ENCODE measurements at regions not wholly inside any gene's neighbourhood (a gene's known extent, or its start where the extent isn't known, plus 50 kb on each side); places are given as distances from the start of the nearest gene placed in this dataset.

GRCh38 chr10:111999915-112000302, 183.7 kb downstream of the GPAM start:
- intact Hi-C loops (cut with DNase I; ENCODE audit: low total_unique reads), result no loop called here
- no peak for DNase-seq (ENCODE audit: low spot score in 2 of 2)
- no peak for TF ChIP-seq CTCF (IDR thresholded peaks at IDR 0.05)
- TF ChIP-seq POLR2A (IDR thresholded peaks at IDR 0.05), result no peak
- H3K4me3 ChIP-seq (ENCODE audit: low read depth, poor library complexity, severe bottlenecking), result no peak overlapping the region
- 71 to 73% methylated on average over 3 of the region's 3 CpGs for WGBS, 2 donors

GRCh38 chr10:112000466-112000865, 183.1 kb downstream of the GPAM start:
- WGBS, 2 donors, result 45 to 57% methylated on average over 2 of the region's 2 CpGs
- no peak overlapping the region for H3K4me3 ChIP-seq (ENCODE audit: low read depth, poor library complexity, severe bottlenecking)
- DNase-seq (ENCODE audit: low spot score in 2 of 2), result peak in 1 of 2 donors; percentile 46
- no peak for TF ChIP-seq CTCF (IDR thresholded peaks at IDR 0.05)
- TF ChIP-seq POLR2A (IDR thresholded peaks at IDR 0.05), result no peak
- intact Hi-C loops (cut with DNase I; ENCODE audit: low total_unique reads), result no loop called here

DNA sequence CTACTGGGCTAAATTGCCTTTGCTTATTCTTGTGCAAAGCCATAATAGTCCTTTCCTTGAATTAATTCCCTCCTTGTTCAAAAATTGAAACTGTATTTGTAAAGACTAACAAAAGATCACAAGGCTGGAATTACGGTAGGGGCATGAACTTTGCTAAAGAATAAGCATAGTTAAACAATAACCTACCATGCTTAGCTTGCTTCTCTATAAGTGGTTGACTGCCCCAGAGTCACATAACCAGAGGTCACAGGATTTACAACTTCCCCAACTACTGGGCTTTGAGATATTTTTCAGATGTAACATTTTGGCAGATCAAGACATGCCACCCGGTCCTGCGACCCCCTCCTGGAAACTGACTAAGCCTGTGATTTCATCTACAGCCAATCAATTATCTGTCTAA, 181.4 kb downstream of the GPAM start:
- no peak for DNase-seq (ENCODE audit: low spot score in 2 of 2)
- TF ChIP-seq CTCF (IDR thresholded peaks at IDR 0.05) (no peak), POLR2A (IDR thresholded peaks at IDR 0.05) (no peak)
- no peak overlapping the region for H3K4me3 ChIP-seq (ENCODE audit: low read depth, poor library complexity, severe bottlenecking)
- 52 to 57% methylated on average over 3 of the region's 3 CpGs for WGBS, 2 donors
- intact Hi-C loops (cut with DNase I; ENCODE audit: low total_unique reads), result no loop called here

DNA sequence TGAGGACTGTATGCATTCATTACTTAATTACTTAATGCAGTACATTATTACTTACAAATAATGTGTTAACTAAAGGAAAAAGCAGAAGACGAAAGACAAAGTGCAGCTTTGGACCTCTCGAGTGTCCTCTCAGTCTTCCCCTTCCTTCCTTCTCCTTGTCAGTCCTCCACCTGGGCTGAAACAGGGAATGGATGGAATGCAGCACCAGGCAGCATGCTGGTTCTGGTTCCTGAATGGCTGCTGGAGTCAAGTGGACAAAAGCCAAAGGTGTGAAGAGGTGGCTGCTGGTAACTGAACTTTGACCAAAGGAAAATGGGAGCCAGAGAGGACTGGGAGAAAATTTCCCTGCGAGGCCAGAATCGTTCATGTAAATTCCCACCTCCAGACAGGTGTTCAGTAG, 179.5 kb downstream of the GPAM start:
- WGBS, 2 donors, result 88 to 93% methylated on average over 4 of the region's 4 CpGs
- intact Hi-C loops (cut with DNase I; ENCODE audit: low total_unique reads), result no loop called here
- H3K4me3 ChIP-seq (ENCODE audit: low read depth, poor library complexity, severe bottlenecking), result no peak overlapping the region
- no peak for DNase-seq (ENCODE audit: low spot score in 2 of 2)
- TF ChIP-seq POLR2A (IDR thresholded peaks at IDR 0.05), result no peak
- no peak for TF ChIP-seq CTCF (IDR thresholded peaks at IDR 0.05)

- WGBS, 2 donors, result 59 to 60% methylated on average over 3 of the region's 3 CpGs
- intact Hi-C loops (cut with DNase I; ENCODE audit: low total_unique reads), result no loop called here
- no peak for TF ChIP-seq CTCF (IDR thresholded peaks at IDR 0.05)
- TF ChIP-seq POLR2A (IDR thresholded peaks at IDR 0.05), result no peak
- no peak for DNase-seq (ENCODE audit: low spot score in 2 of 2)
- H3K4me3 ChIP-seq (ENCODE audit: low read depth, poor library complexity, severe bottlenecking), result no peak overlapping the region
Measured at GRCh38 chr10:112005044-112005443, 178.5 kb downstream of the GPAM start.

DNA sequence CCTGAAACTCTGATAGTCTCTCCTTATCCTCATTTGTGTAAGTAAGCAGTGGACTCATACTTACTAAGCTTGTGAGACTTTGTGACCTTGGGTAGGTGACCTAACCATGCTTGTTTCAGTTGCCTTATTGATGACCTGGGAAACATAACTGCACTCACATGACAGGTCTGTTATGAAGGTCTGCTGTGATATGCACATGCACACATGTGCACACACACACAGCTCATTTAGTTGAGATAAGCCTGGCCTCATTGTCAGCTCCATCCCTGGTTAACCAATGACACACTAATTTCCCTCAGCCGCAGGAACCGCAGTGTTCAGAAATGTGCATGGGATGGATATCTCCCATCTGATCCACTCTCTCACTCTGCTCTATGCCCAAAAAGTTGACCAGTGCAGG, 177.2 kb downstream of the GPAM start:
- intact Hi-C loops (cut with DNase I; ENCODE audit: low total_unique reads), result no loop called here
- no peak overlapping the region for H3K4me3 ChIP-seq (ENCODE audit: low read depth, poor library complexity, severe bottlenecking)
- 97 to 98% methylated on average over 2 of the region's 2 CpGs for WGBS, 2 donors
- TF ChIP-seq POLR2A (IDR thresholded peaks at IDR 0.05) (no peak), CTCF (IDR thresholded peaks at IDR 0.05) (no peak)
- DNase-seq (ENCODE audit: low spot score in 2 of 2), result no peak

All from lower leg skin (tissue), 4 donors.